ENCODE measurements at regions not wholly inside any gene's neighbourhood (a gene's known extent, or its start where the extent isn't known, plus 50 kb on each side); places are given as distances from the start of the nearest gene placed in this dataset.

DNA sequence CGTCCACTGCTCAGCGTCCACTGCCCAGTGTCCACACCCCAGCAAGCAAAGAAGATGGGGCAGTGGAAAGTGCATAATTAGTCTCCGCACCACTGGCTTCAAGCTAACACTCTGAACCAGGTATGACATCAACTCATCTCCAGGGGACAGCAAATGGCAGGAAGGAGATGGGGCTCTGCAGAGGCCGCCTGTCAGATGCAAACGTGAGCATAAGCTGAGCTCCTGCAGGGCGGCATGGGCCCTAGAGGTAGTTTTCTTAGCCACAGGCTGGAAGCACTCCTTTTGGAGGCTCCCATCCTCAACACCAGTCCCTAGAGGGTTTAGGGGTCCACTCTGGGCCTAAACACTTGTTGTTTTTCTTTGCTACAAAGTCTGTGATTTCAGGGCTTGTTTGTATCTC, 335.8 kb upstream of the MKI67 start:
- no peak for DNase-seq (ENCODE audit: extremely low read depth, low read depth)
- TF ChIP-seq, protein P1, sequence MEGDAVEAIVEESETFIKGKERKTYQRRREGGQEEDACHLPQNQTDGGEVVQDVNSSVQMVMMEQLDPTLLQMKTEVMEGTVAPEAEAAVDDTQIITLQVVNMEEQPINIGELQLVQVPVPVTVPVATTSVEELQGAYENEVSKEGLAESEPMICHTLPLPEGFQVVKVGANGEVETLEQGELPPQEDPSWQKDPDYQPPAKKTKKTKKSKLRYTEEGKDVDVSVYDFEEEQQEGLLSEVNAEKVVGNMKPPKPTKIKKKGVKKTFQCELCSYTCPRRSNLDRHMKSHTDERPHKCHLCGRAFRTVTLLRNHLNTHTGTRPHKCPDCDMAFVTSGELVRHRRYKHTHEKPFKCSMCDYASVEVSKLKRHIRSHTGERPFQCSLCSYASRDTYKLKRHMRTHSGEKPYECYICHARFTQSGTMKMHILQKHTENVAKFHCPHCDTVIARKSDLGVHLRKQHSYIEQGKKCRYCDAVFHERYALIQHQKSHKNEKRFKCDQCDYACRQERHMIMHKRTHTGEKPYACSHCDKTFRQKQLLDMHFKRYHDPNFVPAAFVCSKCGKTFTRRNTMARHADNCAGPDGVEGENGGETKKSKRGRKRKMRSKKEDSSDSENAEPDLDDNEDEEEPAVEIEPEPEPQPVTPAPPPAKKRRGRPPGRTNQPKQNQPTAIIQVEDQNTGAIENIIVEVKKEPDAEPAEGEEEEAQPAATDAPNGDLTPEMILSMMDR (IDR thresholded peaks at IDR 0.05; ENCODE audit: low read depth, low read length, missing control alignments) = no peak
- no peak overlapping the region for H3K4me3 ChIP-seq (replicated peaks; ENCODE audit: low read depth, low read length)

DNA sequence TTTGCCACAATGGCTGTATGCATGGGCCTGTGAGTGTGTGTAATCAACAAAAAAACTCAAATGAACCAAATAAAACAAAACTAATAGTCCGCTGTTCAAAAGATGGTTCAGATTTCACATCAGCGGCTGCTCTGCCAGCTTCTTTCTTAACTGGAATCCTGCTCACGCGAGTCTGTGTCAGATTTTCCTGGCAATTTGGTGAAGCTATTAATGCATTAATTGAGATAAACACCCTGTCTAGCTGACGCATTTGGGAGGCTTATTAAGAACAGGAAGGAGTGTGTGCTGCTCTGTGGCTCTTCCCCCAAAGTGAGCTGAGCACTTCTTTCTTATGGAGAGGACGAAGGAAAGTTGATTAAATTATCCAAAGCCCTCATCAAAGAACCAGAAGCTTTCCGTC, 336.6 kb upstream of the MKI67 start:
- no peak for DNase-seq (ENCODE audit: extremely low read depth, low read depth)
- H3K4me3 ChIP-seq (replicated peaks; ENCODE audit: low read depth, low read length) = no peak overlapping the region
- TF ChIP-seq, protein P1 (IDR thresholded peaks at IDR 0.05; ENCODE audit: low read depth, low read length, missing control alignments) = no peak

DNA sequence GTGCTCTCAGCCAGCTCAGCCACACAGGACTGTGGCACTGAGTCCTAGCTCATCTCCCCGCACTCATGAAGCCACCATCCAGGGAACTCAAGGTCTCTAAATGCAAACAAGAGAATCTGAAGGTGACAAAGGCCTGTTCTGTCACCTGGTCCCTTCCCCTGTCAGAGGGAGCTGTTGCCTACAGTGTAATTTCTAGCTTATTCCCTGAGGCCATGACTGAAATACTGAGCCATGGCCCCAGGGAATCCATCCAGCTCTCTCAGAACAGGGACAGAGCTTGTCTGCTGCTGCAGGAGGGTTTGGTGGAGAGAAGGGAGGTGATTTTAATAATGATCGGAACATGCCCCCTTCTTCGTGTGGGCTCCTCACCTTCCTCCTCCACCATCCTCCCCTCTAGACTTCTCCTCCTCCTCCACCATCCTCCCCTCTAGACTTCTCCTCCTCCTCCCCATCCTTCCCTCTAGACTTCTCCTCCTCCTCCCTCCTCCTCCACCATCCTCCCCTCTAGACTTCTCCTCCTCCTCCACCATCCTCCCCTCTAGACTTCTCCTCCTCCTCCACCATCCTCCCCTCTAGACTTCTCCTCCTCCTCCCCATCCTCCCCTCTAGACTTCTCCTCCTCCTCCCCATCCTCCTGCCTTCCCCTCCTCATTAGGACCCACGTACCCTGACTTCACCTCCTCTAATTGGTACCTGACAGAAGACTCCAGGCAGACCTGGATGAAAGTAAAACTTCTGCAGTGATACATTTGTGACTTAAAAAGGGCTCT, 338.0 kb upstream of the MKI67 start:
- no peak for DNase-seq (ENCODE audit: extremely low read depth, low read depth)
- no peak overlapping the region for H3K4me3 ChIP-seq (replicated peaks; ENCODE audit: low read depth, low read length)
- TF ChIP-seq, protein P1 (IDR thresholded peaks at IDR 0.05; ENCODE audit: low read depth, low read length, missing control alignments) = no peak

- DNase-seq (ENCODE audit: extremely low read depth, low read depth) = no peak
- no peak overlapping the region for H3K4me3 ChIP-seq (replicated peaks; ENCODE audit: low read depth, low read length)
- TF ChIP-seq, protein P1 (IDR thresholded peaks at IDR 0.05; ENCODE audit: low read depth, low read length, missing control alignments) = no peak
These were observed 339.5 kb upstream of the MKI67 start for GRCh38 chr10:128465697-128466096.

GRCh38 chr10:128466831-128467371, 340.7 kb upstream of the MKI67 start:
- no peak overlapping the region for H3K4me3 ChIP-seq (replicated peaks; ENCODE audit: low read depth, low read length)
- no peak for DNase-seq (ENCODE audit: extremely low read depth, low read depth)
- TF ChIP-seq, protein P1 (IDR thresholded peaks at IDR 0.05; ENCODE audit: low read depth, low read length, missing control alignments) = no peak

DNA sequence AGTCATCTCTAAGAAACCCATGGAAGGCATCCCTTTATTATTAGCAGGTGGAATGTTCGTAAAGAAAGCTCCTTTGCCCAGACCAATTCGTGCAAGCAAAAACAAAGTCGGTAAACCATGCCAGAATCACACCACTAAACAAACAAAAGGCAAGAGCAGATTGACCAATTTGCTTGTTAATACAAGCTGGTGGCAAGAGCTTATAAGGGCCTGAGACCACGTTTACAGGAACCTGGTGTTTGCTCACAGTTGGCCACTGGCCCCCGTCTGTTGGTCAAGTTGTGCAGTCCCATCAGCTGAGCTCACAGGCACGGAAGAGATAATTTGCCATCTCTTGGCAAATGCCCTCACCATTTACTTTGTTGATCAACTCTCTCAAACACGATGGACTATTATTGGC, 342.2 kb upstream of the MKI67 start:
- no peak overlapping the region for H3K4me3 ChIP-seq (replicated peaks; ENCODE audit: low read depth, low read length)
- TF ChIP-seq, protein P1 (IDR thresholded peaks at IDR 0.05; ENCODE audit: low read depth, low read length, missing control alignments) = no peak
- no peak for DNase-seq (ENCODE audit: extremely low read depth, low read depth)

Data from HFF-Myc (cell line).